ENCODE measurements at regions not wholly inside any gene's neighbourhood (a gene's known extent, or its start where the extent isn't known, plus 50 kb on each side); places are given as distances from the start of the nearest gene placed in this dataset.
"Not testable (repeated sequence)": the region's sequence is repeated elsewhere in the genome, so short reads cannot be mapped to it uniquely, and the experiment has no call there.

- DNase-seq, result no peak
- no peaks in the 10 kb centered on the region for H3K9me3 ChIP-seq
These were observed 1262.6 kb downstream of the EFNA5 start for GRCh38 chr5:106408141-106408540.

GRCh38 chr5:106401561-106401960 is 1269.2 kb downstream of the EFNA5 start:
- no peaks in the 10 kb centered on the region for H3K27me3 ChIP-seq
- H3K4me3 ChIP-seq, result no peak overlapping the region
- no peak for DNase-seq
- H3K9me3 ChIP-seq, result no peaks in the 10 kb centered on the region
- no peaks in the 10 kb centered on the region for H3K36me3 ChIP-seq

More at GRCh38 chr5:106408141-106408540, 1262.6 kb downstream of the EFNA5 start:
- Histone ChIP-seq H3K27me3 (no peaks in the 10 kb centered on the region), H3K36me3 (no peaks in the 10 kb centered on the region), H3K4me3 (no peak overlapping the region)

DNA sequence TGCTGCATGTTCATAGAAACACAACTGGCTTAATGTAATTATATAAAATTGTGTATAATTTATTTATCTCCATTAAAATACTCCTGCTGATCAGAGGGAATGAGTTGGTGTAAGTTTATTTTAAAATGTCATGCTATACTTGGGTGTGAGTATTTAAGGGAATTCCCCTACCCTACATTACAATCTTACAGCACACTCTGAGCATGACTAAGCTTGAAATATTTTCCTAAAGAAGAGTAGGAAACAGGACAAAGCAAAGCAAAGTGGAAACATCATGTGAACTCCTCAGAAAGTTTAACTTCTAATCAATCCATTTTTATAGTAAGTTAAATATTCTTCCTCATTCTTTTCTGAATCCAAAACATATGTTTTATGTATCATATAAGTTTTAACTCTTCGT is 1271.3 kb downstream of the EFNA5 start:
- Histone ChIP-seq H3K4me3 (no peak overlapping the region), H3K27me3 (no peaks in the 10 kb centered on the region)
- no peak for DNase-seq

DNA sequence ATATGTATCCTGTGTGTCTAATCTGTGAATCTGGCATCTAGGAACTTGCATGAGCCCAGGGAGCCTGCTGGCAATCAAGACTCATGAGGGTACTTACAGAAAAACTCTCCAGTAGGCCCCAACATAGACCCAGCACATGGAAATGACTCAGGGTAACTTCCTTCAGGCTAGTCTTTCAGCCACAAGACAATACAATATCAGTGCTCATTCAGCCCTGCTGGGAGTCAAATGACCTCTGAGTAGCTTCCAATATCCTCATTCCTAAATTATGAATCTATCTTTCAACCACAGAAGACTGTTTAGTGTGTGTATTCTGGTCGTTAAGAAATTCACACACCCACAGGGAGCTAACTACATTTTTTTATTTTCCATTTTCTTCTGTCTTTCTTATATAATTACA is 1273.0 kb downstream of the EFNA5 start:
- H3K27me3 ChIP-seq, result no peaks in the 10 kb centered on the region
- no peaks in the 10 kb centered on the region for H3K36me3 ChIP-seq
- no peak overlapping the region for H3K4me3 ChIP-seq
- DNase-seq, result peak; percentile 81
- H3K9me3 ChIP-seq, result no peaks in the 10 kb centered on the region

More for the DNA sequence above, 1271.3 kb downstream of the EFNA5 start:
- Histone ChIP-seq H3K36me3 (no peaks in the 10 kb centered on the region), H3K9me3 (no peaks in the 10 kb centered on the region)

- Histone ChIP-seq H3K27me3 (no peaks in the 10 kb centered on the region), H3K4me3 (no peak overlapping the region), H3K9me3 (no peaks in the 10 kb centered on the region), H3K36me3 (no peaks in the 10 kb centered on the region)
- no peak for DNase-seq
These were observed 1277.5 kb downstream of the EFNA5 start for GRCh38 chr5:106393276-106393675.

GRCh38 chr5:106392766-106393165 is 1278.0 kb downstream of the EFNA5 start:
- Histone ChIP-seq H3K9me3 (no peaks in the 10 kb centered on the region), H3K36me3 (no peaks in the 10 kb centered on the region), H3K4me3 (no peak overlapping the region), H3K27me3 (no peaks in the 10 kb centered on the region)
- DNase-seq, result no peak

- not testable (repeated sequence) for DNase-seq, H3K4me3 ChIP-seq, H3K9me3 ChIP-seq, H3K36me3 ChIP-seq, H3K27me3 ChIP-seq
These were observed 1283.0 kb downstream of the EFNA5 start for GRCh38 chr5:106387767-106388166.

GRCh38 chr5:106386287-106386686 is 1284.5 kb downstream of the EFNA5 start:
- DNase-seq, result no peak
- Histone ChIP-seq H3K27me3 (no peaks in the 10 kb centered on the region), H3K36me3 (no peaks in the 10 kb centered on the region), H3K4me3 (no peak overlapping the region), H3K9me3 (no peaks in the 10 kb centered on the region)

- Histone ChIP-seq H3K27me3 (no peaks in the 10 kb centered on the region), H3K9me3 (no peaks in the 10 kb centered on the region), H3K4me3 (no peak overlapping the region), H3K36me3 (no peaks in the 10 kb centered on the region)
- DNase-seq, result no peak
These were observed 1290.0 kb downstream of the EFNA5 start for GRCh38 chr5:106380736-106381135.

DNA sequence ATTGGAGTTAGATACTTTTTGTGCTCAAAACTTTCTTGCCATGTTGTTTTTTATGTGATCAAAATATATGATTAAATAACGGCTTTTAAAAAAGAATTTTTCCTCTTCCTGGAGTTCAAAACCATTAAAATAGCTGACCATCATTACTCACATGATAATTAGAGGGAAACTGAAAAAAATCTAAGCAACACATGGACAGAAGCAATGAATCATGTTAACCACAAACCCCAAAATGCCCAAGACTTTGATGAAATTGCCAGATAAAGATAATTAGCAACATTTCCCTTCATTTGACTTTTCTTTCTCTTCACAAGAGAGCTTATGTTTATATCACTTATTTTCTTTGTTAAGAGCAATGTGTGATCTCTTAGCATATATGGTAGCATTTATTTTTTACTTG is 1294.2 kb downstream of the EFNA5 start:
- Histone ChIP-seq H3K9me3 (peaks cover 2% of the 10 kb centered on the region; the same call in 1 of the 2 replicates), H3K27me3 (no peaks in the 10 kb centered on the region), H3K36me3 (no peaks in the 10 kb centered on the region), H3K4me3 (no peak overlapping the region)
- no peak for DNase-seq

DNA sequence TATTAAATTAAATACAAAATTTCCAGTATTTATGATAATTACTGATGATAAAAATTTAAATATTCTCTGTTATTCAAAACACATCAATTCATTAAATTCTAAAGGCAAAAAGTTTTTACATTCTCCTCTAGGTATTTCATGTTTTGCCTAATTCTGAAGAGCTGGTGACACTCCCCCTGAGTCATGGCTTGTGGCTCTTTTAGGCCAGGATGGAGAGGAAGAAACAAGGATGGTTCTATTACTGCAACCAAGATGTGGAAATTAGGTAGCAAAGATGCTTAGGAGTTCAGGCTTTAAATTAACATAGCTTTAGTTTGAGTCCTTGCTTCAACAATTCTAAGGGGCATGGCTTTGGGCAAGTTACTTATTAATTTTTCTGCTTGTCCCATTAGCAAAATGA is 1295.8 kb downstream of the EFNA5 start:
- no peak for DNase-seq
- Histone ChIP-seq H3K9me3 (peaks cover 3% of the 10 kb centered on the region), H3K27me3 (no peaks in the 10 kb centered on the region), H3K4me3 (no peak overlapping the region), H3K36me3 (no peaks in the 10 kb centered on the region)

GRCh38 chr5:106368021-106368420 is 1302.7 kb downstream of the EFNA5 start:
- no peak for DNase-seq
- Histone ChIP-seq H3K4me3 (no peak overlapping the region), H3K36me3 (no peaks in the 10 kb centered on the region), H3K9me3 (peaks cover 8% of the 10 kb centered on the region), H3K27me3 (no peaks in the 10 kb centered on the region)

GRCh38 chr5:106367281-106367680 is 1303.5 kb downstream of the EFNA5 start:
- H3K9me3 ChIP-seq, result peaks cover 8% of the 10 kb centered on the region
- no peak overlapping the region for H3K4me3 ChIP-seq
- no peaks in the 10 kb centered on the region for H3K36me3 ChIP-seq
- no peak for DNase-seq
- no peaks in the 10 kb centered on the region for H3K27me3 ChIP-seq

DNA sequence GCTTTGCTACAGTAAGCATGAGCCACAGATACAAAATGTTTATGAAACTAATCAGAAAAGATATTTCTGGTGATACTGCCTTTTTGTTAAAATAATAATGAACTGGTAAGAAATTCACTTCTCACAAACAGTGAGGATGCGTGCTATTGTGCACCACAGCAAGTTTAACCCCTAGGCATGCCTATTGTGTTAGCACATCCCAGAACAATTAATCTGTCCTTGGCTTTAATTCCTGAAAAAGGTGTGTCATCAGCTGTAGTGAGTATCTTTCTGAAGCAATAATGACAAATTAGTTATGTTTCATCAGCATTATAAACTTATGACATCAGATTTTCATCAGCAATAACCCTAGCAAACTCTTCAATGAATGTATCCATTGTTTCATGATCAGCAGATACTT is 1307.2 kb downstream of the EFNA5 start:
- DNase-seq, result no peak
- Histone ChIP-seq H3K27me3 (no peaks in the 10 kb centered on the region), H3K9me3 (no peaks in the 10 kb centered on the region), H3K4me3 (no peak overlapping the region), H3K36me3 (no peaks in the 10 kb centered on the region)

DNA sequence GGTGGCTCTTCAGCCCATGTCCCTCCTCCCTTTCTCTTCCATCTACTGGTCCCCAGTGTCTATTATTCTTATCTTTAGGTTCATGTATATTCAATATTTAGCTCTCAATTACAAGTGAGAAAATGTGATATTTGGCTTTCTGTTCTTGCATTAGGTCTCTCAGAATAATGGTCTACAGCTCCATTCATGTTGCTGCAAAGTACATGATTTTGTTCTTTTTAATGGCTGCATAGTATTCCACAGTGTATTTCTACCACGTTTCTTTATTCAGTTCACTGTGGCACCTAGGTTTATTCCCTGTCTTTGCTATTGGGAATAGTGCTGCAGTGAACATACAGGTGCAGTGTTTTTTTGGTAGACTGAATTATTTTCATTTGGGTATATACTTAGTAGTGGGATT is 1308.8 kb downstream of the EFNA5 start:
- no peak overlapping the region for H3K4me3 ChIP-seq

GRCh38 chr5:106331415-106331814 is 1339.3 kb downstream of the EFNA5 start:
- no peaks in the 10 kb centered on the region for H3K27me3 ChIP-seq
- H3K36me3 ChIP-seq, result no peaks in the 10 kb centered on the region
- no peaks in the 10 kb centered on the region; the same call in 1 of the 2 replicates for H3K9me3 ChIP-seq
- H3K4me3 ChIP-seq, result no peak overlapping the region
- DNase-seq, result no peak

More for the DNA sequence above, 1308.8 kb downstream of the EFNA5 start:
- Histone ChIP-seq H3K36me3 (no peaks in the 10 kb centered on the region), H3K27me3 (no peaks in the 10 kb centered on the region), H3K9me3 (no peaks in the 10 kb centered on the region)
- no peak for DNase-seq

GRCh38 chr5:106324356-106324755 is 1346.4 kb downstream of the EFNA5 start:
- Histone ChIP-seq H3K27me3 (no peaks in the 10 kb centered on the region), H3K4me3 (no peak overlapping the region), H3K36me3 (no peaks in the 10 kb centered on the region), H3K9me3 (no peaks in the 10 kb centered on the region)
- DNase-seq, result no peak

- no peak overlapping the region for H3K4me3 ChIP-seq
- no peaks in the 10 kb centered on the region for H3K27me3 ChIP-seq
- no peak for DNase-seq
- no peaks in the 10 kb centered on the region for H3K36me3 ChIP-seq
- no peaks in the 10 kb centered on the region; the same call in 1 of the 2 replicates for H3K9me3 ChIP-seq
These were observed 1349.5 kb downstream of the EFNA5 start for GRCh38 chr5:106321242-106321641.

Measured in MG63 (cell line).